SJCRH30 (cell line): ENCODE measurements at regions not wholly inside any gene's neighbourhood (a gene's known extent, or its start where the extent isn't known, plus 50 kb on each side); places are given as distances from the start of the nearest gene placed in this dataset.
"Not testable (repeated sequence)": the region's sequence is repeated elsewhere in the genome, so short reads cannot be mapped to it uniquely, and the experiment has no call there.

Source experiments
- DNase-seq, 2 experiments: peaks; one replicate each; pipeline ENCODE4 v3.0.0-alpha.2; 2015 to 2020
- H3K27ac ChIP-seq: fragments of 250-450 bp; sonication (Bioruptor Pico); 2 replicates; pipeline ENCODE4 v1.5.1; 2020; ENCODE audit warnings: mild to moderate bottlenecking, moderate library complexity
- H3K27me3 ChIP-seq: fragments of 250-450 bp; sonication (Bioruptor Pico); 2 replicates; pipeline ENCODE4 v1.5.1; 2020; ENCODE audit warnings: mild to moderate bottlenecking, moderate library complexity
- H3K36me3 ChIP-seq: fragments of 250-450 bp; sonication (Bioruptor Pico); 2 replicates; pipeline ENCODE4 v1.5.1; 2020; ENCODE audit warnings: mild to moderate bottlenecking, moderate library complexity
- H3K4me1 ChIP-seq: fragments of 250-450 bp; sonication (Bioruptor Pico); 2 replicates; pipeline ENCODE4 v1.5.1; 2020; ENCODE audit warnings: mild to moderate bottlenecking, moderate library complexity
- H3K4me3 ChIP-seq: fragments of 250-450 bp; sonication (Bioruptor Pico); 2 replicates; pipeline ENCODE4 v1.5.1; 2020; ENCODE audit warnings: mild to moderate bottlenecking, moderate library complexity
- H3K9me3 ChIP-seq: fragments of 250-450 bp; sonication (Bioruptor Pico); replicated peaks from 2 replicates; pipeline ENCODE4 v1.5.1; 2020; ENCODE audit warnings: mild to moderate bottlenecking, moderate library complexity

- no peaks in the 10 kb centered on the region for H3K4me1 ChIP-seq
- no peaks in the 10 kb centered on the region; the same call in 1 of the 2 replicates for H3K27me3 ChIP-seq
- DNase-seq: no peak
- no peak overlapping the region for H3K27ac ChIP-seq
- H3K4me3 ChIP-seq: no peak overlapping the region
- no peaks in the 10 kb centered on the region for H3K36me3 ChIP-seq
- no peaks in the 10 kb centered on the region for H3K9me3 ChIP-seq
These were observed 142.6 kb downstream of the COPS8 start for GRCh38 chr2:237228281-237228625.

GRCh38 chr2:237229905-237230304 lies 144.2 kb downstream of the COPS8 start:
- Histone ChIP-seq H3K4me1 (no peaks in the 10 kb centered on the region), H3K4me3 (no peak overlapping the region), H3K27me3 (peaks cover 4% of the 10 kb centered on the region; the same call in 1 of the 2 replicates), H3K9me3 (no peaks in the 10 kb centered on the region), H3K36me3 (no peaks in the 10 kb centered on the region), H3K27ac (no peak overlapping the region)
- no peak for DNase-seq

GRCh38 chr2:237230355-237230754 lies 144.7 kb downstream of the COPS8 start:
- Histone ChIP-seq H3K27ac (no peak overlapping the region), H3K27me3 (peaks cover 4% of the 10 kb centered on the region; the same call in 1 of the 2 replicates), H3K36me3 (no peaks in the 10 kb centered on the region), H3K4me3 (no peak overlapping the region), H3K9me3 (no peaks in the 10 kb centered on the region), H3K4me1 (no peaks in the 10 kb centered on the region)
- no peak for DNase-seq

- H3K27ac ChIP-seq: no peak overlapping the region
- no peaks in the 10 kb centered on the region for H3K9me3 ChIP-seq
- DNase-seq: no peak
These were observed 145.9 kb downstream of the COPS8 start for GRCh38 chr2:237231593-237231992.

GRCh38 chr2:237232166-237232565 lies 146.5 kb downstream of the COPS8 start:
- Histone ChIP-seq H3K4me3 (no peak overlapping the region), H3K27ac (no peak overlapping the region), H3K27me3 (peaks cover 12% of the 10 kb centered on the region), H3K36me3 (no peaks in the 10 kb centered on the region), H3K9me3 (no peaks in the 10 kb centered on the region), H3K4me1 (no peaks in the 10 kb centered on the region)
- DNase-seq: no peak

More at GRCh38 chr2:237231593-237231992, 145.9 kb downstream of the COPS8 start:
- no peaks in the 10 kb centered on the region for H3K36me3 ChIP-seq
- no peak overlapping the region for H3K4me3 ChIP-seq
- no peaks in the 10 kb centered on the region for H3K4me1 ChIP-seq
- H3K27me3 ChIP-seq: peaks cover 12% of the 10 kb centered on the region

GRCh38 chr2:237234268-237234667 lies 148.6 kb downstream of the COPS8 start:
- peaks cover 12% of the 10 kb centered on the region for H3K27me3 ChIP-seq
- H3K4me1 ChIP-seq: no peaks in the 10 kb centered on the region
- DNase-seq: no peak
- no peaks in the 10 kb centered on the region for H3K36me3 ChIP-seq
- no peak overlapping the region for H3K4me3 ChIP-seq
- H3K27ac ChIP-seq: no peak overlapping the region
- no peaks in the 10 kb centered on the region for H3K9me3 ChIP-seq

GRCh38 chr2:237235383-237236095 lies 149.8 kb downstream of the COPS8 start:
- DNase-seq: no peak
- H3K27me3 ChIP-seq: peaks cover 12% of the 10 kb centered on the region
- no peak overlapping the region for H3K4me3 ChIP-seq
- no peaks in the 10 kb centered on the region for H3K4me1 ChIP-seq
- H3K36me3 ChIP-seq: no peaks in the 10 kb centered on the region
- no peak overlapping the region for H3K27ac ChIP-seq
- H3K9me3 ChIP-seq: peaks cover under 1% of the 10 kb centered on the region; the same call in 1 of the 2 replicates

GRCh38 chr2:237236188-237236587 lies 150.5 kb downstream of the COPS8 start:
- no peak for DNase-seq
- Histone ChIP-seq H3K4me1 (no peaks in the 10 kb centered on the region), H3K27ac (no peak overlapping the region), H3K9me3 (peaks cover 7% of the 10 kb centered on the region; the same call in 1 of the 2 replicates), H3K27me3 (peaks cover 12% of the 10 kb centered on the region), H3K36me3 (no peaks in the 10 kb centered on the region), H3K4me3 (no peak overlapping the region)

GRCh38 chr2:237238249-237238648 lies 152.6 kb downstream of the COPS8 start:
- DNase-seq: no peak
- Histone ChIP-seq H3K27me3 (peaks cover 12% of the 10 kb centered on the region), H3K36me3 (no peaks in the 10 kb centered on the region), H3K4me1 (no peaks in the 10 kb centered on the region), H3K4me3 (no peak overlapping the region), H3K27ac (no peak overlapping the region), H3K9me3 (peaks cover 7% of the 10 kb centered on the region; the same call in 1 of the 2 replicates)

GRCh38 chr2:237240252-237240651 lies 154.6 kb downstream of the COPS8 start:
- Histone ChIP-seq H3K9me3 (peaks cover 7% of the 10 kb centered on the region; the same call in 1 of the 2 replicates), H3K36me3 (no peaks in the 10 kb centered on the region), H3K4me3 (no peak overlapping the region), H3K4me1 (no peaks in the 10 kb centered on the region), H3K27ac (no peak overlapping the region), H3K27me3 (peaks cover 8% of the 10 kb centered on the region; the same call in 1 of the 2 replicates)
- DNase-seq: no peak

GRCh38 chr2:237240868-237241267 lies 155.2 kb downstream of the COPS8 start:
- DNase-seq, H3K4me1 ChIP-seq, H3K36me3 ChIP-seq, H3K4me3 ChIP-seq, H3K9me3 ChIP-seq, H3K27ac ChIP-seq, H3K27me3 ChIP-seq: not testable (repeated sequence)

GRCh38 chr2:237242091-237242536 lies 156.4 kb downstream of the COPS8 start:
- DNase-seq: no peak
- peaks cover 10% of the 10 kb centered on the region; the same call in 1 of the 2 replicates for H3K9me3 ChIP-seq
- H3K4me3 ChIP-seq: no peak overlapping the region
- no peak overlapping the region for H3K27ac ChIP-seq
- H3K36me3 ChIP-seq: no peaks in the 10 kb centered on the region
- no peaks in the 10 kb centered on the region for H3K27me3 ChIP-seq
- no peaks in the 10 kb centered on the region for H3K4me1 ChIP-seq

GRCh38 chr2:237243487-237243886 lies 157.8 kb downstream of the COPS8 start:
- H3K36me3 ChIP-seq: no peaks in the 10 kb centered on the region
- no peak for DNase-seq
- no peak overlapping the region for H3K27ac ChIP-seq
- no peaks in the 10 kb centered on the region for H3K27me3 ChIP-seq
- no peak overlapping the region for H3K4me3 ChIP-seq
- H3K9me3 ChIP-seq: peaks cover 10% of the 10 kb centered on the region
- H3K4me1 ChIP-seq: no peaks in the 10 kb centered on the region

- H3K4me3 ChIP-seq: no peak overlapping the region
These were observed 158.5 kb downstream of the COPS8 start for GRCh38 chr2:237244178-237244577.

GRCh38 chr2:237244976-237245646 lies 159.4 kb downstream of the COPS8 start:
- no peaks in the 10 kb centered on the region for H3K4me1 ChIP-seq
- H3K27ac ChIP-seq: no peak overlapping the region
- H3K4me3 ChIP-seq: no peak overlapping the region
- peaks cover 10% of the 10 kb centered on the region for H3K9me3 ChIP-seq
- no peaks in the 10 kb centered on the region for H3K27me3 ChIP-seq
- no peak for DNase-seq
- no peaks in the 10 kb centered on the region for H3K36me3 ChIP-seq

More at GRCh38 chr2:237244178-237244577, 158.5 kb downstream of the COPS8 start:
- H3K4me1 ChIP-seq: no peaks in the 10 kb centered on the region
- no peak overlapping the region for H3K27ac ChIP-seq
- H3K36me3 ChIP-seq: no peaks in the 10 kb centered on the region
- DNase-seq: no peak
- H3K9me3 ChIP-seq: peaks cover 10% of the 10 kb centered on the region
- H3K27me3 ChIP-seq: no peaks in the 10 kb centered on the region
